ENCODE measurements at regions not wholly inside any gene's neighbourhood (a gene's known extent, or its start where the extent isn't known, plus 50 kb on each side); places are given as distances from the start of the nearest gene placed in this dataset.

GRCh38 chr13:92938486-92939020 lies 288.1 kb upstream of the GPC6 start:
- DNase-seq: no peak
- Histone ChIP-seq H3K27ac (no peak overlapping the region), H3K4me3 (no peak overlapping the region), H3K9me3 (no peaks in the 10 kb centered on the region), H3K4me1 (no peaks in the 10 kb centered on the region), H3K36me3 (no peaks in the 10 kb centered on the region), H3K27me3 (no peaks in the 10 kb centered on the region)
- WGBS, 5 donors: 90 to 91% (median 91%) methylated on average over 8 of the region's 8 CpGs
- intact Hi-C loops (cut with DNase I; ENCODE audit: low total_unique reads): no loop called here
- TF ChIP-seq POLR2A (IDR thresholded peaks at IDR 0.05) (no peak), CTCF (IDR thresholded peaks at IDR 0.05) (no peak), EP300 (IDR thresholded peaks at IDR 0.05) (no peak), POLR2AphosphoS5 (IDR thresholded peaks at IDR 0.05) (no peak)

GRCh38 chr13:92941167-92941566 lies 285.4 kb upstream of the GPC6 start:
- no peak overlapping the region for H3K4me3 ChIP-seq
- no peak for DNase-seq
- no peaks in the 10 kb centered on the region for H3K27me3 ChIP-seq
- H3K36me3 ChIP-seq: no peaks in the 10 kb centered on the region
- H3K9me3 ChIP-seq: no peaks in the 10 kb centered on the region
- H3K27ac ChIP-seq: no peak overlapping the region
- no peaks in the 10 kb centered on the region for H3K4me1 ChIP-seq
- intact Hi-C loops (cut with DNase I; ENCODE audit: low total_unique reads): no loop called here
- no peak for TF ChIP-seq POLR2AphosphoS5 (IDR thresholded peaks at IDR 0.05)
- TF ChIP-seq CTCF (IDR thresholded peaks at IDR 0.05): no peak
- no peak for TF ChIP-seq EP300 (IDR thresholded peaks at IDR 0.05)
- TF ChIP-seq POLR2A (IDR thresholded peaks at IDR 0.05): no peak

DNA sequence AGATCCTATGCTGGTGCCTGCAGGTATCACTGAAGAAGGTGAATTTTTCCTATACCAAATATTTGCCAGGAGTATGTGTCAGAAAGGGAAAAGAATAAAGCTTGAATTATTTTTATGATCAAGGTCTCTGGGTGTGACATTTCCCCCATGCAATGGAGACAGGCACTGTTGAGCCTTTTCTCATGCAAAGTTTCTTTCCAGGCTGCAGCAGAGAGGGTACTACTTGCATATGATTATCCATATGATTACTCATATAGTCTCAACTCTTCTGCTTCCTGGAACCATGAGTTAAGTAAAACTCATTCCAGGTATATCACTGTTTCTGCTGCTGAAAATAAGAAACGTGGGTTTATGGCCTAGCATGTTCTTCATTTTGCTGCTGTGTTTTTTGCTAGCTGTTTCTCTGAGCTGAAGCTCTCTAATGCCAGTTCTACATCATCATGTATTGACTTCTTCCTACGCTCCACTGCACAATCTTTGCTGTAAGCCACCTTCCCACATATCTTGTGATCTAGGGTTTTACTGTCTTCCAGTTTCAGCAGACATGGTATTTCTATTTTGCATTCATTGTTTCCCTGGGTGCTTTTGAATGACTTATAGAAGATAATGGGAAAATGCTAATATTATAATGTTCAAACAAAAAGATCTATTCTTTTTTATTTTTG lies 278.7 kb upstream of the GPC6 start:
- Histone ChIP-seq H3K27me3 (no peaks in the 10 kb centered on the region), H3K36me3 (no peaks in the 10 kb centered on the region), H3K9me3 (no peaks in the 10 kb centered on the region), H3K4me1 (no peaks in the 10 kb centered on the region), H3K4me3 (no peak overlapping the region), H3K27ac (no peak overlapping the region)
- 60 to 81% (median 68%) methylated on average over 2 of the region's 2 CpGs for WGBS, 5 donors
- intact Hi-C loops (cut with DNase I; ENCODE audit: low total_unique reads): no loop called here
- no peak for TF ChIP-seq POLR2A (IDR thresholded peaks at IDR 0.05)
- TF ChIP-seq POLR2AphosphoS5 (IDR thresholded peaks at IDR 0.05): no peak
- no peak for TF ChIP-seq EP300 (IDR thresholded peaks at IDR 0.05)
- TF ChIP-seq CTCF (IDR thresholded peaks at IDR 0.05): no peak
- DNase-seq: no peak

DNA sequence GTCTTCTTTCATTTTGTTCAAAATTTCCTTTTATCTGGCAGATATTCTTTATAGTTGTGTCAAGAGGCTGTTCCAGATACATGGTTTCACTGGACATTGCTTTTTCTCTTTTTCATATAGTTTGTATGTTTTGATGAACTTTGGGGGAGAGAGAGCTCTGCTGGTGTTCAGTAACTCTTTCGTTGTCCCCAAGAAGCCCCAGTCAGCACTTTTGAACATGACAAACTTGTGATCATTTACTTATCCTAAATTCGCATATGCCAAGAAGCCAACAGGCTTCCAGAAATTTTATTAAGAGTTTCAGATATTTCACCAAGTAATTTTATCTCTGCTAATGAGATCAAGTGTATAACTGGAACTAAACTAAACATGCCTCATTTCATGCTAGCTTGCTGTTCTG lies 275.8 kb upstream of the GPC6 start:
- Histone ChIP-seq H3K27ac (no peak overlapping the region), H3K27me3 (no peaks in the 10 kb centered on the region), H3K36me3 (no peaks in the 10 kb centered on the region), H3K4me1 (no peaks in the 10 kb centered on the region), H3K9me3 (no peaks in the 10 kb centered on the region), H3K4me3 (no peak overlapping the region)
- WGBS, 5 donors: 82 to 98% (median 90%) methylated on average over 2 of the region's 2 CpGs
- no peak for TF ChIP-seq POLR2AphosphoS5 (IDR thresholded peaks at IDR 0.05)
- TF ChIP-seq CTCF (IDR thresholded peaks at IDR 0.05): no peak
- TF ChIP-seq EP300 (IDR thresholded peaks at IDR 0.05): no peak
- TF ChIP-seq POLR2A (IDR thresholded peaks at IDR 0.05): no peak
- DNase-seq: no peak
- intact Hi-C loops (cut with DNase I; ENCODE audit: low total_unique reads): no loop called here

All from stomach (tissue), 8 donors.